H9 (cell line): ENCODE measurements at regions not wholly inside any gene's neighbourhood (a gene's known extent, or its start where the extent isn't known, plus 50 kb on each side); places are given as distances from the start of the nearest gene placed in this dataset.

Experiments
- DNase-seq: peaks from one replicate; pipeline ENCODE4 v3.0.0-alpha.2; 2017
- H2AFZ ChIP-seq: one replicate; pipeline ENCODE4 v1.6.1; 2013; ENCODE audit warnings: mild to moderate bottlenecking, low read length, control low read depth, moderate library complexity
- H2AK5ac ChIP-seq: 2 replicates; pipeline ENCODE4 v1.6.1; 2013; ENCODE audit warnings: low read length, control low read depth, mixed read lengths; ENCODE audit not compliant: insufficient read length
- H2BK120ac ChIP-seq: one replicate; pipeline ENCODE4 v1.6.1; 2013; ENCODE audit warnings: low read depth, mild to moderate bottlenecking, low read length, control low read depth, inconsistent platforms; ENCODE audit not compliant: poor library complexity, severe bottlenecking
- H2BK12ac ChIP-seq: 2 replicates; pipeline ENCODE4 v1.6.1; 2013; ENCODE audit warnings: low read length, control low read depth, mixed read lengths, low read depth; ENCODE audit not compliant: insufficient read length
- H2BK15ac ChIP-seq: 2 replicates; pipeline ENCODE4 v1.6.1; 2013; ENCODE audit warnings: low read depth, low read length, control low read depth
- H2BK20ac ChIP-seq: one replicate; pipeline ENCODE4 v1.6.1; 2013; ENCODE audit warnings: low read depth, mild to moderate bottlenecking, low read length, control low read depth, inconsistent platforms; ENCODE audit not compliant: poor library complexity, severe bottlenecking
- H2BK5ac ChIP-seq: 2 replicates; pipeline ENCODE4 v1.6.1; 2013; ENCODE audit warnings: low read length, control low read depth, mixed read lengths; ENCODE audit not compliant: insufficient read length
- H3K14ac ChIP-seq: 2 replicates; pipeline ENCODE4 v1.6.1; 2013; ENCODE audit warnings: low read length, control low read depth; ENCODE audit not compliant: insufficient read depth
- H3K18ac ChIP-seq: 2 replicates; pipeline ENCODE4 v1.6.1; 2013; ENCODE audit warnings: low read depth, mild to moderate bottlenecking, mixed read lengths, low read length, control low read depth; ENCODE audit not compliant: insufficient read length
- H3K23ac ChIP-seq: 2 replicates; pipeline ENCODE4 v1.6.1; 2013; ENCODE audit warnings: low read length, control low read depth, mixed read lengths, low read depth; ENCODE audit not compliant: insufficient read length
- H3K23me2 ChIP-seq: 2 replicates; pipeline ENCODE4 v1.6.1; 2013; ENCODE audit warnings: low read depth, mild to moderate bottlenecking, mixed read lengths, low read length, control low read depth; ENCODE audit not compliant: insufficient read length, poor library complexity, severe bottlenecking
- H3K27ac ChIP-seq: 2 replicates; pipeline ENCODE4 v1.5.1; 2013; ENCODE audit warnings: low read length, control low read depth, mixed read lengths, low read depth; ENCODE audit not compliant: insufficient read length
- H3K27me3 ChIP-seq: 2 replicates; pipeline ENCODE4 v1.6.1; 2013; ENCODE audit warnings: low read length, control low read depth, inconsistent platforms; ENCODE audit not compliant: insufficient read depth
- H3K4ac ChIP-seq: 2 replicates; pipeline ENCODE4 v1.6.1; 2013; ENCODE audit warnings: low read depth, mild to moderate bottlenecking, control low read depth, inconsistent platforms, low read length, moderate library complexity
- H3K4me1 ChIP-seq: 2 replicates; pipeline ENCODE4 v1.6.1; 2013; ENCODE audit warnings: low read length, control low read depth, inconsistent platforms; ENCODE audit not compliant: insufficient read depth
- H3K4me2 ChIP-seq: 2 replicates; pipeline ENCODE4 v1.6.1; 2013; ENCODE audit warnings: low read length, control low read depth, mixed read lengths; ENCODE audit not compliant: insufficient read length, insufficient read depth
- H3K56ac ChIP-seq: 2 replicates; pipeline ENCODE4 v1.6.1; 2013; ENCODE audit warnings: low read depth, mild to moderate bottlenecking, mixed read lengths, low read length, control low read depth; ENCODE audit not compliant: insufficient read length
- H3K79me1 ChIP-seq: 2 replicates; pipeline ENCODE4 v1.6.1; 2013; ENCODE audit warnings: low read depth, mild to moderate bottlenecking, moderate library complexity, low read length, control low read depth, inconsistent platforms; ENCODE audit not compliant: insufficient read depth, poor library complexity, severe bottlenecking
- H3K79me2 ChIP-seq: 2 replicates; pipeline ENCODE4 v1.6.1; 2013; ENCODE audit warnings: low read length, control low read depth, inconsistent platforms; ENCODE audit not compliant: insufficient read depth
- H3K9ac ChIP-seq: 2 replicates; pipeline ENCODE4 v1.6.1; 2013; ENCODE audit warnings: low read length, control low read depth, mixed read lengths; ENCODE audit not compliant: insufficient read length; ENCODE audit errors: extremely low read depth
- H3K9me3 ChIP-seq: one replicate; pipeline ENCODE4 v1.6.1; 2013; ENCODE audit warnings: low read depth, low read length, inconsistent platforms; ENCODE audit not compliant: control insufficient read depth
- H3T11ph ChIP-seq: one replicate; pipeline ENCODE4 v1.6.1; 2013; ENCODE audit warnings: mild to moderate bottlenecking, low read length, control low read depth, inconsistent platforms
- H4K20me1 ChIP-seq: one replicate; pipeline ENCODE4 v1.6.1; 2013; ENCODE audit not compliant: control insufficient read depth, insufficient read length, insufficient read depth
- H4K5ac ChIP-seq: 2 replicates; pipeline ENCODE4 v1.6.1; 2013; ENCODE audit warnings: low read depth, mild to moderate bottlenecking, mixed read lengths, low read length, control low read depth; ENCODE audit not compliant: insufficient read length
- H4K8ac ChIP-seq: replicated peaks from 2 replicates; pipeline ENCODE4 v1.6.1; 2013; ENCODE audit warnings: low read length, control low read depth, mixed read lengths, low read depth; ENCODE audit not compliant: insufficient read length
- H4K91ac ChIP-seq: 2 replicates; pipeline ENCODE4 v1.6.1; 2013; ENCODE audit warnings: low read depth, mild to moderate bottlenecking, moderate library complexity, mixed read lengths, low read length, control low read depth; ENCODE audit not compliant: insufficient read length
- H3K27ac Mint-ChIP-seq, 3 experiments: 2 replicates in 2 of 3; 3 replicates in 1 of 3; pipeline ENCODE4 v1.8.0; 2020 to 2021; ENCODE audit warnings: mixed read lengths in 3 of 3, mild to moderate bottlenecking in 1 of 3, moderate library complexity in 1 of 3
- H3K27me3 Mint-ChIP-seq: 2 replicates; pipeline ENCODE4 v1.8.0; 2021; ENCODE audit warnings: low read depth, mild to moderate bottlenecking, moderate library complexity, mixed read lengths
- H3K36me3 Mint-ChIP-seq, 3 experiments: 2 replicates in 2 of 3; 3 replicates in 1 of 3; pipeline ENCODE4 v1.8.0; 2020 to 2021; ENCODE audit warnings: low read depth in 3 of 3, mixed read lengths in 3 of 3; ENCODE audit not compliant: insufficient read depth in 1 of 3
- H3K4me1 Mint-ChIP-seq, 2 experiments: 2 replicates each; pipeline ENCODE4 v1.8.0; 2020; ENCODE audit warnings: mixed read lengths in 2 of 2
- H3K4me3 Mint-ChIP-seq, 2 experiments: 2 replicates in 1 of 2; 3 replicates in 1 of 2; pipeline ENCODE4 v1.8.0; 2020 to 2021; ENCODE audit warnings: mild to moderate bottlenecking in 2 of 2, mixed read lengths in 2 of 2, moderate library complexity in 1 of 2
- H3K9me3 Mint-ChIP-seq, 2 experiments: 2 replicates in 1 of 2; 3 replicates in 1 of 2; pipeline ENCODE4 v1.8.0; 2020; ENCODE audit warnings: mild to moderate bottlenecking in 2 of 2, mixed read lengths in 2 of 2, moderate library complexity in 1 of 2
- CTCF ChIP-seq: fragments of 200-600 bp; sonication (generic); conservative IDR thresholded peaks from 3 replicates; pipeline ENCODE4 v1.8.0; 2021; ENCODE audit warnings: antibody characterized with exemption, mild to moderate bottlenecking
- WGBS: extraction: QIAGEN DNeasy Blood & Tissue Kit; methylation state at CpG from one replicate; pipeline ENCODE4 v1.1.7; 2013; ENCODE audit warnings: missing lambda C conversion rate, low lambda C conversion rate, mixed read lengths; ENCODE audit not compliant: insufficient read length; ENCODE audit errors: extremely low coverage; 5-methylcytosine and 5-hydroxymethylcytosine counted together

GRCh38 chr2:217451666-217452065 is 551.1 kb downstream of the TNS1 start:
- H3K4me2 ChIP-seq: no peak overlapping the region
- no peak overlapping the region; a peak in 1 of 7 replicates for H3K27ac Mint-ChIP-seq

More at GRCh38 chr2:217451666-217452065, 551.1 kb downstream of the TNS1 start:
- Histone ChIP-seq H2BK120ac (no peak overlapping the region), H3K14ac (no peak overlapping the region), H3K27me3 (no peaks in the 10 kb centered on the region), H3K56ac (no peak overlapping the region), H3K9ac (no peak overlapping the region), H4K5ac (no peak overlapping the region), H2BK15ac (no peak overlapping the region), H3K23me2 (no peaks in the 10 kb centered on the region), H3K23ac (no peak overlapping the region), H4K8ac (no peak overlapping the region), H2BK12ac (no peak overlapping the region), H3K4me1 (no peaks in the 10 kb centered on the region), H3K79me1 (no peaks in the 10 kb centered on the region), H3K9me3 (no peaks in the 10 kb centered on the region), H2AFZ (no peak overlapping the region), H2BK20ac (no peak overlapping the region), H3K4ac (no peak overlapping the region), H2AK5ac (no peak overlapping the region), H3K27ac (no peak overlapping the region), H3K18ac (no peak overlapping the region), H3K79me2 (no peaks in the 10 kb centered on the region), H3T11ph (no peak overlapping the region), H4K20me1 (no peaks in the 10 kb centered on the region), H2BK5ac (no peak overlapping the region), H4K91ac (no peak overlapping the region)
- WGBS: no CpG with 5 or more reads among the region's 3 CpGs
- TF ChIP-seq CTCF: no peak
- H3K36me3 Mint-ChIP-seq: no peaks in the 10 kb centered on the region; a peak in 1 of 7 replicates
- peaks cover 7% of the 10 kb centered on the region; the same call in 1 of the 2 replicates for H3K27me3 Mint-ChIP-seq
- peaks cover 0 to 3% of the 10 kb centered on the region in 2 experiments; a peak in 1 of 5 replicates for H3K9me3 Mint-ChIP-seq
- H3K4me1 Mint-ChIP-seq: peaks cover 7 to 12% of the 10 kb centered on the region in 2 experiments
- no peak overlapping the region for H3K4me3 Mint-ChIP-seq
- DNase-seq: no peak
